NOMO-1 (cell line): ENCODE measurements at regions not wholly inside any gene's neighbourhood (a gene's known extent, or its start where the extent isn't known, plus 50 kb on each side); places are given as distances from the start of the nearest gene placed in this dataset.

Experiments used
- DNase-seq, 2 experiments: peaks; one replicate each; lab custom pipeline; 2025; ENCODE audit not compliant: unreplicated experiment in 2 of 2; lab: John Stamatoyannopoulos, UW

GRCh38 chr10:31720546-31720945 lies 208.1 kb downstream of the ARHGAP12 start:
- no peak for DNase-seq

GRCh38 chr10:31709476-31709875 lies 219.2 kb downstream of the ARHGAP12 start:
- DNase-seq: no peak

- DNase-seq: no peak
Observed at GRCh38 chr10:31709028-31709427, 219.6 kb downstream of the ARHGAP12 start.

GRCh38 chr10:31708474-31708873 lies 220.2 kb downstream of the ARHGAP12 start:
- DNase-seq: no peak

DNA sequence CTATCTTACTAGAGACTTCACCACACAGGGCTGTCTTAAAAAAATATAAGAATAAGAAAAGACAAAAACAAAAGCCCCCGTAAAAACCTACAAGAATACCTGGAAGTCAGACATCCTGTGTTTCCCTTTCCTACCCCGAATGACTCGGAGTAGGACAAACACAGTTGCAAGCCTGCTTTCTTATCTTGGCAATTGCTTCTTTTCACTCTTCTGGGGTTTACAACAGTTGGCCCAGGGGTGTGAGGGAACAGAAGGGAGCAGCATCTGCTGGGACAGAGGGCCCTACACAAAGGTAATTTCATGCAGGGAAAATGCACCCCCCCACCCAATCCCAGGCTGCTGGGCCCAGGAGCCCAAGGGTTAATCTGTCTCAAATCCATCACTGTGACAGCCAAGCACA lies 220.6 kb downstream of the ARHGAP12 start:
- no peak for DNase-seq

- peak; percentile 81 to 85 for DNase-seq
Observed at GRCh38 chr10:31707093-31708039, 221.3 kb downstream of the ARHGAP12 start.

DNA sequence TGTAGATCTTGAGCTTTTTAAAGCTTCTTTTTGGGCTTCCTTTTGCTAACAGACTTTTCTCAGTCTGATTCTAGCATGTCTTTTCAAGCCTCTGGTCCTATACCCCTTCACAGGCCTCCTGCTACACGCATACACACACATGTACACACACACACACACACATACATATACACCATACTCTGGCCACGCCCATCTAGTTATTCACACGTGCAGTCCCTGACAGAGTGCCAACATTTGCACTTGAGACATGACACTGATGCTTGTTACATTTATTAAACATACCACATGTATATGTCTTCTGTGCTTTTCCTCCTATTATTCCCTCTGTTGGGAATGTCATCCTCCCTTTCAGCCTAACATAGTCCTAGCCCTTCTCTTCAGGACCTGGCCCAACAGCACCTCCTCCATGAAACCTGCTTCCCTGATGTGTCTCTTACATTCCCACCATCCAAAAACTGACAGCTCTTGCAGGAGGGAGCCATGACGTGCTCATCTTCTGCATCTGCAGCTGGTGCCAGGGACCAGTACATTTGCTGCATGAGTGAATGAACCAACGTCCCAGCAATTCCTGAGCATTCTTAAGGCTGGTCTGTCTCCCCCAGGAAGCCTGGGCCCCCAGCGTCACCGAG lies 222.1 kb downstream of the ARHGAP12 start:
- DNase-seq: no peak

- DNase-seq: no peak
Observed at GRCh38 chr10:31705136-31705535, 223.5 kb downstream of the ARHGAP12 start.

DNA sequence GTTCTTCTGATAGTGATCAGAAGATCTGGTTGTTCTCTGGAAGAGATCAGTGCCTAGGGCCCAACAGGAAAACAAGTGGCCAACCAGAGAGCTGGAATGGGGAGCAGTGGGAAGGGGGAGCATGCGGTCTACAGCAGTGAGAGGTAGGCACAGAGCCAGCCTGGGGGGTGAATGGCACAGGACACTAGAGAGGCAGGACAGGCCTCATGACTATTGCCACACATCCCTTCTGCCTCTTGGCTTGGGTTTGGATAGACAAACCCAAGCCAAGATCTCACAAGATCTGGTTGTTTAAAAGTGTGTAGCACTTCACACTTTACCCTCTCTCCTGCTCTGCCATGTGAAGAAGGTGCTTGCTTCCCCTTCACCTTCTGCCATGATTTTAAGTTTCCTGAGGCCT lies 224.4 kb downstream of the ARHGAP12 start:
- no peak for DNase-seq

DNA sequence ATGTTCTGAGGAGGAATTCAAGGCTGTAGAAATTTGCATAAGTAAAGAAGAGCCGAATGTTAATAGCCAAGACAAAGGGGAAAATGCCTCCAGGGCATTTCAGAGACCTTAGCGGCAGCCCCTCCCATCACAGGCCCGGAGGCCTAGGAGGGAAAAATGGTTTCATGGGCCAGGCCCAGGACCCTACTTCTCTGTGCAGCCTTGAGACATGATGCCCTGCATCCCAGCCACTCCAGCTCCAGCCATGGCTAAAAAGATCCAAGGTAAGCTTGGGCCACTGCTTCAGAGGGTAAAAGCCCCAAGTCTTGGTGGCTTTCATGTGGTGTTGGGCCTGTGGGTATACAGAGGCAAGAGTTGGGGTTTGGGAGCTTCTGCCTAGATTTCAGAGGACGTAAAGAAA lies 225.7 kb downstream of the ARHGAP12 start:
- no peak for DNase-seq

DNA sequence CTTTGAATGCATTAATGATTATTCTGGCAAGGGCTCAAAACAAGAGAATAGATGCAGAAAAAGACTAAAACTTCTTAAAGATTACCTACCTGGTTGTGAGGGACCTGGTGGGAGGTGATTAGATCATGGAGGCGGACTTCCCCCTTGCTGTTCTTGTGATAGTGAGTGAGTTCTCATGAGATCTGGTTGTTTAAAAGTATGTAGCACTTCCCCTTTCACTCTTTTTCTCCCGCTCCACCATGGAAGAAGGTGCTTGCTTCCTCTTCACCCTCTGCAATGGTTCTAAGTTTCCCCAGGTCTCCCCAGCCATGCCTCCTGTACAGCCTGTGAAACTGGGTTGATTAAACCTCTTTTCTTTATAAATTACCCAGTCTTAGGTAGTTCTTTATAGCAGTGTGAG lies 226.6 kb downstream of the ARHGAP12 start:
- DNase-seq: peak; percentile 54 to 72

DNA sequence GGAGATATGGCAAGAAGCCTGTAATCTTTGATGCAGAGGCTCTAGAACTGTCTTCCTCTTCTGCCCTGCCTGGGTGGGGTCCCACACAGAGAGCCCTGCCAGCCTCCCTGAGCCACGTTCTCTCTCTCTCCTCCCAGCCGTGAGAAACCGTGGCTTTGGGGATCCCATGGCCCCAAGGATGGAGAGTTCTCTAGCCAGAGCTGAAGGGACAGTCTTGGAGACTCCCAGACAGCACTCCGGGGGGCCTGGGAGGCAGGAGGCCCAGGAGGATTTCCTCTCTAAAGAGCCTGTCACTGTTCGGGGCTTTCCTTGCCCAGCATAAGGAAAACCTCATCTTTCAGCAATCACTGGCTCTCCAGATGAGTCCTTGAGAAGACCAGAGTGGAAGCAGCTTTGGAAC lies 227.1 kb downstream of the ARHGAP12 start:
- DNase-seq: no peak

DNA sequence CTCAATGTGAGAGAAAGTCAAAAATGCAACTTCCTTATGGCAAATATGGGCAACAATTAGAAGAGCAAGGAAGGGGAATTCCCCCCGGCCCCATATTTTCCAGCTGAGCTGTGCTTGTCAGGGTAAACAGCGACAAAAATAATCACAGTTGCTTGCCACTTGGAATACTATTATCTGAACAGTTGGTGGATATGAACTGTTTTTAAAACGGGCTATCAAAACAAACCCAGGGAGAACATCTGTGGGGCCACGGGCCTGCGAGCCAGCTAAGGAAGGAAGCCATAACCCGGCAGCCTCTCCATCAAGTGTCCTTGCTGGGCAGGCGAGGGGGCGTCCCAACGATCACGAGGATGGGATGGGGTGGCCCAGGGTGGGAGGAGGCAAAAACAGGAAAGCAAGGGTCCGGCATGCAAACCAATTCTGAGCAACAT lies 228.4 kb downstream of the ARHGAP12 start:
- no peak for DNase-seq

- no peak for DNase-seq
Observed at GRCh38 chr10:31698181-31698830, 230.3 kb downstream of the ARHGAP12 start.

DNA sequence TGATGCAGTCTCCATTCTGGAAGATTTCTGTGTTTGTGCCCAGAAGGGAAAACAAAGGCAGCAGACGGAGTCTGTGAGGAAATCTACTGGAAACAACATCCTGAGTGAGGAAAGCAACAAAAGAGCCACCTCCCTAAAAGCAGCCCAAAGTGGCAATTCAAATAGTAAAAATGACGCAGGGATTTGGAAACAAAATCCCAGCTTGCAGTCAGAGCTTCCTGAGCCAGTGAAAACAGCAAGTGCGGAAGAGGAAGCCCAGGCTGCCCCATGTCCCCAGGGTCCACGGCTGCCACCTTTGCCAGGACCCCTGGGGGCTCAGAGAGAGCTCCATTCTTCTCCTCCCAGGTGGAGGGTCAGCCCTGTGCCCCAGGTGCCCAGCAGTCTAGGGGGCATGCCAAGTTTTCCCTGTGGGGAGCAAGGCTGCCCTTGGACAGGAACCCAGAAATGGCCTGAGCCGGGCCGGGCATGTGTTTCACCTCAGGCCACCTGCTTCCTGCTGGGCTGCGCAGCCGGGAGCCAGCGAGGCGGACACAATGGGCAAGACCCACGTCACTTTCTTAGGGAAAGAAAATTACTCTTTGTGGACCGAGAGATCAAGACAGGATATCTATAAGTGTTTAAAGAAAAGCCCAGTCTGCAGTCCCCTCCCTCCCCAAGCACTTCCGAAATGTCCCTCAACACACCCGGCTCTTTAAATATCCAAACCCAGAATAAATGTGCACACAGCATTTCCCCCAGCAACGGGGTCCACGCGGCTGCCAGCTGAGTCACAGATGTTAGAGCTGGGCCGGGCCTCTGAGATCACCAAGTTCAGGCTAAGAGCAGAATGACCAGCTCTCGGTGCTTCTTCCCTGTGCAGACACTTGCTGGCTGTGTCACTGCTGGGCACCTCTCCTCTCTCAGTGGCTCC lies 231.1 kb downstream of the ARHGAP12 start:
- DNase-seq: no peak

GRCh38 chr10:31694929-31695837 lies 233.4 kb downstream of the ARHGAP12 start:
- no peak for DNase-seq

GRCh38 chr10:31694126-31694685 lies 234.4 kb downstream of the ARHGAP12 start:
- no peak for DNase-seq

DNA sequence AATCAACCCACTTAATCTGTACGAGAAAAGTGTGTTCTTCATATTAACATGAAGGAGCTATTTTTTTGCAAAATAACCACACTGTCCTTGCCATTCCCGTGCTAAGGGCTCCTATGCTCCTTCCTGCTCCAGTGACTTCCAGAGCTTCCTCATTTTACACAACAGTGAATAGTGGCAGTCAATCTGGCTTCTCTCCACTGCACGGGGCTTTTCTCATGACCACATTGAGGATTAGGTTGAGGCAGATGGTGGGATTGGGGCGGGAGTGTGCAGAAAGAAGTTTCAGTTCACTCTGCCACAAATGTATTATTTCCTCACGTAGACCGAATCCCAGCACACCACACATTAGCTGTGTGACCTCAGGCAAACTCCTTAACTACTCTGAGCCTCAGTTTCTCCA lies 235.1 kb downstream of the ARHGAP12 start:
- no peak for DNase-seq

- DNase-seq: no peak
Observed at GRCh38 chr10:31689233-31689632, 239.4 kb downstream of the ARHGAP12 start.
